ENCODE measurements at regions not wholly inside any gene's neighbourhood (a gene's known extent, or its start where the extent isn't known, plus 50 kb on each side); places are given as distances from the start of the nearest gene placed in this dataset.

- TF ChIP-seq RCOR2 (CRISPR knock-in tag; IDR thresholded peaks at IDR 0.05), result peak; percentile 89; the same call in 1 of the 2 replicates
- TF ChIP-seq ZNF670 (CRISPR knock-in tag; IDR thresholded peaks at IDR 0.05; ENCODE audit: borderline replicate concordance), result peak; percentile 49; the same call in 1 of the 2 replicates
- TF ChIP-seq JUN (CRISPR knock-in tag; IDR thresholded peaks at IDR 0.05), result 0 out of 2 replicates have a peak, but pooled peaks have one; percentile 40
- no peak for TF ChIP-seq MAZ (IDR thresholded peaks at IDR 0.05; ENCODE audit: borderline replicate concordance, low read depth, low read length)
- TF ChIP-seq MAZ (CRISPR knock-in tag; IDR thresholded peaks at IDR 0.05; ENCODE audit: low read depth), result peak; percentile 14; the same call in 1 of the 2 replicates
- TF ChIP-seq NKX3-1 (CRISPR knock-in tag; IDR thresholded peaks at IDR 0.05), result peak; percentile 43; the same call in 1 of the 2 replicates
- no peak for TF ChIP-seq SRSF1 (optimal IDR thresholded peaks at IDR 0.05; ENCODE audit: low read depth, low read length)
- TF ChIP-seq NR2F2 (IDR thresholded peaks at IDR 0.05; ENCODE audit: borderline replicate concordance, low read depth), result peak; percentile 74
- TF ChIP-seq ZNF556 (CRISPR knock-in tag; IDR thresholded peaks at IDR 0.05; ENCODE audit: borderline replicate concordance), result no peak; the same call in 1 of the 2 replicates
- TF ChIP-seq EP300 (IDR thresholded peaks at IDR 0.05; ENCODE audit: low read depth in 2 of 2, low read length in 2 of 2), result peak in 1 of 2 experiments; percentile 94; a peak in 3 of 4 replicates
- peak; percentile 54; the same call in 1 of the 2 replicates for TF ChIP-seq EP300 (CRISPR knock-in tag; IDR thresholded peaks at IDR 0.05; ENCODE audit: borderline replicate concordance)
- no peak for TF ChIP-seq SOX6 (IDR thresholded peaks at IDR 0.05)
- peak; percentile 97 for TF ChIP-seq SOX6 (CRISPR knock-in tag; IDR thresholded peaks at IDR 0.05)
- TF ChIP-seq RERE (CRISPR knock-in tag; IDR thresholded peaks at IDR 0.05; ENCODE audit: low read depth), result peak; percentile 71; the same call in 1 of the 2 replicates
- no peak for TF ChIP-seq GLMP (CRISPR knock-in tag; IDR thresholded peaks at IDR 0.05; ENCODE audit: borderline replicate concordance)
- no peak for TF ChIP-seq MIER2 (CRISPR knock-in tag; IDR thresholded peaks at IDR 0.05)
- no peak for TF ChIP-seq FOXP1 (IDR thresholded peaks at IDR 0.05)
- TF ChIP-seq FOXP1 (CRISPR knock-in tag; IDR thresholded peaks at IDR 0.05), result peak; percentile 87
- TF ChIP-seq ZNF777 (CRISPR knock-in tag; IDR thresholded peaks at IDR 0.05), result no peak
- TF ChIP-seq SNRNP70 (IDR thresholded peaks at IDR 0.05; ENCODE audit: low read depth, low read length), result no peak
- TF ChIP-seq ZNF567 (CRISPR knock-in tag; IDR thresholded peaks at IDR 0.05; ENCODE audit: borderline replicate concordance), result no peak
- peak; percentile 98 for TF ChIP-seq NFIC (IDR thresholded peaks at IDR 0.05; ENCODE audit: low read length)
- no peak; the same call in 1 of the 2 replicates for TF ChIP-seq HOXD1 (CRISPR knock-in tag; IDR thresholded peaks at IDR 0.05)
- no peak for TF ChIP-seq PAF1 (CRISPR knock-in tag; IDR thresholded peaks at IDR 0.05)
- no peak for TF ChIP-seq ZNF550 (CRISPR knock-in tag; IDR thresholded peaks at IDR 0.05; ENCODE audit: borderline replicate concordance)
These were observed 52.7 kb upstream of the EML4 start (continued) for GRCh38 chr2:42116195-42117181.

Measured in HepG2 (cell line).